WTC11 (cell line): ENCODE measurements at regions not wholly inside any gene's neighbourhood (a gene's known extent, or its start where the extent isn't known, plus 50 kb on each side); places are given as distances from the start of the nearest gene placed in this dataset.

ENCODE experiments used
- ATAC-seq: fragments of 200-7000 bp; cut with Tn5 transposase; 2 replicates; pipeline ENCODE4 v1.10.0; 2021; ENCODE audit warnings: mild to moderate bottlenecking, moderate library complexity
- CTCF ChIA-PET: fragments of 300-600 bp; sonication (Branson Sonifier 250); formaldehyde crosslinking; loops from one replicate; lab custom pipeline; 2021; ENCODE audit warnings: antibody characterized with exemption; lab: Charles Lee
- POLR2A ChIA-PET: fragments of 350-600 bp; sonication (Branson Sonifier 250); formaldehyde crosslinking; loops from one replicate; lab custom pipeline; 2021; ENCODE audit warnings: antibody characterized with exemption; lab: Charles Lee
- DNase-seq: peaks from one replicate; pipeline ENCODE4 v3.0.0; 2021; ENCODE audit warnings: low spot score
- H3K27ac Mint-ChIP-seq: 2 replicates; pipeline ENCODE4 v1.8.0; 2021; ENCODE audit warnings: mixed read lengths
- H3K27me3 Mint-ChIP-seq: 2 replicates; pipeline ENCODE4 v1.8.0; 2021; ENCODE audit warnings: low read depth, mild to moderate bottlenecking, moderate library complexity, mixed read lengths
- H3K36me3 Mint-ChIP-seq: 2 replicates; pipeline ENCODE4 v1.8.0; 2021; ENCODE audit warnings: mixed read lengths
- H3K4me1 Mint-ChIP-seq: 2 replicates; pipeline ENCODE4 v1.8.0; 2022; ENCODE audit warnings: mixed read lengths
- H3K4me3 Mint-ChIP-seq: 2 replicates; pipeline ENCODE4 v1.8.0; 2021; ENCODE audit warnings: mild to moderate bottlenecking, moderate library complexity, mixed read lengths
- H3K9me3 Mint-ChIP-seq: 2 replicates; pipeline ENCODE4 v1.8.0; 2021; ENCODE audit warnings: mixed read lengths
- ATF2 ChIP-seq: sonication (generic); formaldehyde crosslinking; IDR thresholded peaks from 2 replicates; pipeline ENCODE4 v1.8.1; 2022; ENCODE audit warnings: low read depth, missing genetic modification reagents, borderline replicate concordance
- CTCF ChIP-seq: fragments of 200-600 bp; IDR thresholded peaks from 2 replicates; pipeline ENCODE4 v1.8.0; 2022; ENCODE audit warnings: antibody characterized with exemption
- ELF4 ChIP-seq: sonication (generic); formaldehyde crosslinking; IDR thresholded peaks from 2 replicates; pipeline ENCODE4 v1.8.1; 2022; ENCODE audit warnings: low read depth, mild to moderate bottlenecking, moderate library complexity, missing genetic modification reagents
- FOXJ3 ChIP-seq: sonication (generic); formaldehyde crosslinking; IDR thresholded peaks from 2 replicates; pipeline ENCODE4 v1.9.0; 2021; ENCODE audit warnings: missing genetic modification reagents, mild to moderate bottlenecking, borderline replicate concordance
- FOXP4 ChIP-seq: sonication (generic); formaldehyde crosslinking; IDR thresholded peaks from 2 replicates; pipeline ENCODE4 v1.8.0; 2022; ENCODE audit warnings: mild to moderate bottlenecking, missing genetic modification reagents
- GRHL2 ChIP-seq: fragments of 250-450 bp; sonication (Bioruptor Pico); IDR thresholded peaks from 2 replicates; pipeline ENCODE4 v1.8.0; 2022; ENCODE audit warnings: mild to moderate bottlenecking, moderate library complexity; ENCODE audit not compliant: insufficient replicate concordance, severe bottlenecking
- HMGA2 ChIP-seq: fragments of 250-450 bp; sonication (Bioruptor Pico); IDR thresholded peaks from 2 replicates; pipeline ENCODE4 v1.4.0; 2021; ENCODE audit warnings: mild to moderate bottlenecking, moderate library complexity
- NR2C2 ChIP-seq: sonication (generic); formaldehyde crosslinking; IDR thresholded peaks from 2 replicates; pipeline ENCODE4 v1.8.0; 2022; ENCODE audit warnings: mild to moderate bottlenecking, missing genetic modification reagents
- RELA ChIP-seq: sonication (generic); formaldehyde crosslinking; IDR thresholded peaks from 2 replicates; pipeline ENCODE4 v1.8.1; 2022; ENCODE audit warnings: missing genetic modification reagents, mild to moderate bottlenecking, borderline replicate concordance
- RORB ChIP-seq: fragments of 250-450 bp; sonication (Bioruptor Pico); IDR thresholded peaks from 2 replicates; pipeline ENCODE4 v1.9.0; 2021; ENCODE audit warnings: mild to moderate bottlenecking
- SMAD3 ChIP-seq: sonication (generic); formaldehyde crosslinking; IDR thresholded peaks from 2 replicates; pipeline ENCODE4 v1.8.0; 2022; ENCODE audit warnings: missing genetic modification reagents, mild to moderate bottlenecking, borderline replicate concordance
- SMAD4 ChIP-seq: sonication (generic); formaldehyde crosslinking; IDR thresholded peaks from 2 replicates; pipeline ENCODE4 v1.8.0; 2022; ENCODE audit warnings: mild to moderate bottlenecking, missing genetic modification reagents
- STAT6 ChIP-seq: sonication (generic); formaldehyde crosslinking; conservative IDR thresholded peaks from 2 replicates; pipeline ENCODE4 v1.8.1; 2023; ENCODE audit warnings: mild to moderate bottlenecking, low read depth, missing genetic modification reagents, moderate library complexity
- ZBTB21 ChIP-seq: sonication (generic); formaldehyde crosslinking; IDR thresholded peaks from 2 replicates; pipeline ENCODE4 v1.8.1; 2023; ENCODE audit warnings: mild to moderate bottlenecking, missing genetic modification reagents, borderline replicate concordance
- ZBTB43 ChIP-seq: sonication (generic); formaldehyde crosslinking; IDR thresholded peaks from 2 replicates; pipeline ENCODE4 v1.8.1; 2023; ENCODE audit warnings: mild to moderate bottlenecking, missing genetic modification reagents
- ZNF138 ChIP-seq: sonication (generic); formaldehyde crosslinking; conservative IDR thresholded peaks from 2 replicates; pipeline ENCODE4 v1.8.1; 2022; ENCODE audit warnings: mild to moderate bottlenecking, moderate library complexity, missing genetic modification reagents
- ZNF512 ChIP-seq: sonication (generic); formaldehyde crosslinking; IDR thresholded peaks from 2 replicates; pipeline ENCODE4 v1.8.1; 2022; ENCODE audit warnings: missing genetic modification reagents, borderline replicate concordance
- ZNF532 ChIP-seq: fragments of 250-450 bp; sonication (Bioruptor Pico); IDR thresholded peaks from 2 replicates; pipeline ENCODE4 v1.9.0; 2021; ENCODE audit warnings: mild to moderate bottlenecking, borderline replicate concordance
- ZSCAN18 ChIP-seq: fragments of 250-450 bp; sonication (Bioruptor Pico); IDR thresholded peaks from 2 replicates; pipeline ENCODE4 v2.1.2; 2022; ENCODE audit warnings: mild to moderate bottlenecking, moderate library complexity

GRCh38 chr21:16837721-16838120 is 675.1 kb upstream of the CXADR start (continued):
- no peak for TF ChIP-seq FOXJ3
- TF ChIP-seq SMAD3 (CRISPR knock-in tag) = no peak
- no peak for TF ChIP-seq ZNF138
- no peak for TF ChIP-seq NR2C2 (CRISPR knock-in tag)
- TF ChIP-seq, all 79 proteins: peak for 0

- Mint-ChIP-seq H3K27me3 (no peaks in the 10 kb centered on the region), H3K36me3 (no peaks in the 10 kb centered on the region), H3K27ac (no peak overlapping the region), H3K9me3 (no peaks in the 10 kb centered on the region), H3K4me1 (peaks cover 44% of the 10 kb centered on the region), H3K4me3 (no peak overlapping the region)
- ATAC-seq (no peak), DNase-seq (no peak)
- ChIA-PET CTCF (no interaction called here), POLR2A (no interaction called here)
- no peak for TF ChIP-seq ZBTB21 (CRISPR knock-in tag)
- TF ChIP-seq RORB = no peak
- no peak for TF ChIP-seq ZSCAN18 (CRISPR knock-in tag)
- no peak for TF ChIP-seq RELA (CRISPR knock-in tag)
- TF ChIP-seq FOXP4 (CRISPR knock-in tag) = no peak
- no peak for TF ChIP-seq ZBTB43 (CRISPR knock-in tag)
- TF ChIP-seq HMGA2 = no peak
- no peak for TF ChIP-seq CTCF
- no peak for TF ChIP-seq ZNF532 (CRISPR knock-in tag)
- no peak for TF ChIP-seq GRHL2
- no peak for TF ChIP-seq ATF2 (CRISPR knock-in tag)
- TF ChIP-seq STAT6 (CRISPR knock-in tag) = no peak
- no peak for TF ChIP-seq SMAD4 (CRISPR knock-in tag)
- no peak for TF ChIP-seq ELF4
- TF ChIP-seq ZNF512 (CRISPR knock-in tag) = no peak
Measured at GRCh38 chr21:16838331-16838730, 674.5 kb upstream of the CXADR start.
